ENCODE measurements at regions not wholly inside any gene's neighbourhood (a gene's known extent, or its start where the extent isn't known, plus 50 kb on each side); places are given as distances from the start of the nearest gene placed in this dataset.

GRCh38 chr4:187770345-187770744 lies 225.2 kb upstream of the ZFP42 start:
- DNase-seq (ENCODE audit: low spot score in 2 of 2): no peak
- H3K36me3 Mint-ChIP-seq: no peaks in the 10 kb centered on the region
- H3K27me3 Mint-ChIP-seq: no peaks in the 10 kb centered on the region
- H3K9me3 Mint-ChIP-seq: peaks cover 1% of the 10 kb centered on the region
- no peak overlapping the region for H3K4me3 Mint-ChIP-seq
- no peaks in the 10 kb centered on the region for H3K4me1 Mint-ChIP-seq
- H3K27ac Mint-ChIP-seq: no peak overlapping the region
- ATAC-seq (ENCODE audit: low read depth): no peak

DNA sequence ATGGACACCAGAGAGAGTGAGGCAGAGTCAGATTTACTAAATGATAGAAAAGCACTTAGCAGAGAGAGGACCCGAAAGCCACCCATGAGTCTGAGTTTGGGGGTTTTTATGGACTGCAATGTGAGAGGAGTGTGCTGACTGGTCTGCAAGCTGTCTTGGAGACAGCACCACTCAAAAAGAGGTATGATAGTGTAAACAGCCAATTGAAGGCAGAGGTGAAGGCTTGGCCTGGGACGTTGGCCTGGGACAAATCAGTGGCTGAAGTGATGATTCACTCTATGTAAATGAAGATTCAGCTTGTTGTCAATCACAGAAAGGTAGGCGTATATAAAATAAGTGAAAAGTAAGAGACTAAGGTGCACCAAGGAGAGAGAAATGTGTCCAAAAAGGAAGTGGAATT lies 217.6 kb upstream of the ZFP42 start:
- Mint-ChIP-seq H3K4me1 (no peaks in the 10 kb centered on the region), H3K9me3 (peaks cover 4% of the 10 kb centered on the region), H3K27me3 (no peaks in the 10 kb centered on the region), H3K36me3 (no peaks in the 10 kb centered on the region), H3K4me3 (no peak overlapping the region), H3K27ac (no peak overlapping the region)
- ATAC-seq (ENCODE audit: low read depth): no peak
- no peak for DNase-seq (ENCODE audit: low spot score in 2 of 2)

GRCh38 chr4:187780070-187780469 lies 215.5 kb upstream of the ZFP42 start:
- Mint-ChIP-seq H3K27me3 (no peaks in the 10 kb centered on the region), H3K27ac (no peak overlapping the region), H3K4me3 (no peak overlapping the region), H3K36me3 (no peaks in the 10 kb centered on the region), H3K4me1 (no peaks in the 10 kb centered on the region), H3K9me3 (peaks cover 4% of the 10 kb centered on the region)
- DNase-seq (ENCODE audit: low spot score in 2 of 2): no peak
- no peak for ATAC-seq (ENCODE audit: low read depth)

- no peak overlapping the region for H3K27ac Mint-ChIP-seq
- no peaks in the 10 kb centered on the region for H3K27me3 Mint-ChIP-seq
- peaks cover 6% of the 10 kb centered on the region for H3K9me3 Mint-ChIP-seq
- H3K4me3 Mint-ChIP-seq: no peak overlapping the region
- no peaks in the 10 kb centered on the region for H3K4me1 Mint-ChIP-seq
- H3K36me3 Mint-ChIP-seq: no peaks in the 10 kb centered on the region
- ATAC-seq (ENCODE audit: low read depth) (no peak), DNase-seq (ENCODE audit: low spot score in 2 of 2) (no peak)
These were observed 213.2 kb upstream of the ZFP42 start for GRCh38 chr4:187782286-187782824.

DNA sequence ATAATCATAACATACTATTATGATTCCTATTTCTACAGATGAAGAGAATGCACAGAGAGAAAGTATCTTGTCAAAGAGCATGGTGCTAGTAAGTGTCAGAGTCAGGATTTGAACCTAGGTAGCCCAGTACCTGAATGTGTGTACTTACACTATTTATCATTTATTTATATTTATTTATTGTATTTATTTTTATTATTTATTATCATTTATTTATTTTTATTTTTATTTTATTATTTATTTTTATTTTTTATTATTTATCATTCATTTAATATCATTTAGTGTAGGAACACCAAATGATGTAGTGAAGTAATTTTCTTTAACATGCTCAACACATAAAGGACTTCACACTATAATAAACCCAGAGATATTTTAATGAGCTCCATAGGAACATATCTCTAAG lies 209.4 kb upstream of the ZFP42 start:
- H3K27me3 Mint-ChIP-seq: no peaks in the 10 kb centered on the region
- no peak for DNase-seq (ENCODE audit: low spot score in 2 of 2)
- H3K4me1 Mint-ChIP-seq: no peaks in the 10 kb centered on the region
- no peaks in the 10 kb centered on the region for H3K36me3 Mint-ChIP-seq
- peaks cover 2% of the 10 kb centered on the region for H3K9me3 Mint-ChIP-seq
- ATAC-seq (ENCODE audit: low read depth): no peak
- H3K4me3 Mint-ChIP-seq: no peak overlapping the region
- H3K27ac Mint-ChIP-seq: no peak overlapping the region

GRCh38 chr4:187789078-187789477 lies 206.5 kb upstream of the ZFP42 start:
- H3K36me3 Mint-ChIP-seq: no peaks in the 10 kb centered on the region
- H3K4me3 Mint-ChIP-seq: no peak overlapping the region
- H3K27ac Mint-ChIP-seq: no peak overlapping the region
- no peaks in the 10 kb centered on the region for H3K27me3 Mint-ChIP-seq
- DNase-seq (ENCODE audit: low spot score in 2 of 2) (no peak), ATAC-seq (ENCODE audit: low read depth) (no peak)
- no peaks in the 10 kb centered on the region for H3K4me1 Mint-ChIP-seq
- peaks cover 2% of the 10 kb centered on the region for H3K9me3 Mint-ChIP-seq

DNA sequence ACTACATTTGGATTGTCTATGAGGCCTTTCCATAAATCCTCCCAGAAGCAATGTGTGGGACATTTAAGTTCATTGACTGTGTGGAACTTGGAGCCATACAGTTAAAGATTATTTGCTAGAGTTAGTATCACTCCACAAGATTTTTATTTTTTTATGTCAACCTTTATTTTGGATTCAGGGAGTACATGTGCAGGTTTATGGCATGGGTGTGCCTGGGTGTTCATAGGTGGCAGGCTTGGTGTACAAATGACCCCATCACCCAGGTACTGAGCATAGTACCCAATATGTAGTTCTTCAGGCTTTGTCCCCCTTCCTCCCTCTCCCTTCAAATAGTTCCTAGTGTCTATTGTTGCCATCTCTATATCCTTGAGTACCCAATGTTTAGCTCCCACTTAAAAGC lies 199.8 kb upstream of the ZFP42 start:
- no peak overlapping the region for H3K27ac Mint-ChIP-seq
- H3K36me3 Mint-ChIP-seq: no peaks in the 10 kb centered on the region
- peaks cover 7% of the 10 kb centered on the region for H3K9me3 Mint-ChIP-seq
- ATAC-seq (ENCODE audit: low read depth) (no peak), DNase-seq (ENCODE audit: low spot score in 2 of 2) (no peak)
- no peak overlapping the region for H3K4me3 Mint-ChIP-seq
- no peaks in the 10 kb centered on the region for H3K27me3 Mint-ChIP-seq
- no peaks in the 10 kb centered on the region for H3K4me1 Mint-ChIP-seq

DNA sequence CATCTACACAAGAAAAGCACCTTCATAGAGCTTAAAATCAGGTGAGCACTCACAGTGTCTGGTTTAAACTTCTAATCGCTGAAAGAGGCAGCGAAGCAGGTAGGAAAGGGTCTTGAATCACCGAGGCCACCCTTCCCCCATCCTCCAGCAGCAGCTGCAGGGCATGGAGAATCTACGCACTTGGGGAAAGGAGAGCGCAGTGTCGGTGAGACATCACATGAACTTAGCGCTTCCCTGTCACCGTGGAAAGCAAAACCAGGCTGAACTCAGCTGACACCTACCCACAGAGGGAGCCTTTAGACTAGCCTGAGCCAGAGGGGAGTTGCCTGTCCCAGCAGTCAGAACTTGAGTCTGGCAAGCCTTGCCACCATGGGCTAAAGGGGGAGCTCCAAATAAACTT lies 197.2 kb upstream of the ZFP42 start:
- Mint-ChIP-seq H3K4me3 (no peak overlapping the region), H3K27me3 (no peaks in the 10 kb centered on the region), H3K9me3 (peaks cover 9% of the 10 kb centered on the region), H3K36me3 (no peaks in the 10 kb centered on the region), H3K4me1 (no peaks in the 10 kb centered on the region), H3K27ac (no peak overlapping the region)
- no peak for ATAC-seq (ENCODE audit: low read depth)
- no peak for DNase-seq (ENCODE audit: low spot score in 2 of 2)

- H3K27ac Mint-ChIP-seq: no peak overlapping the region
- no peak for DNase-seq (ENCODE audit: low spot score in 2 of 2)
- H3K4me1 Mint-ChIP-seq: no peaks in the 10 kb centered on the region
- ATAC-seq (ENCODE audit: low read depth): no peak
- H3K4me3 Mint-ChIP-seq: no peak overlapping the region
- H3K27me3 Mint-ChIP-seq: no peaks in the 10 kb centered on the region
- no peaks in the 10 kb centered on the region for H3K36me3 Mint-ChIP-seq
- peaks cover 9% of the 10 kb centered on the region for H3K9me3 Mint-ChIP-seq
These were observed 195.8 kb upstream of the ZFP42 start for GRCh38 chr4:187799735-187800134.

- Mint-ChIP-seq H3K4me1 (no peaks in the 10 kb centered on the region), H3K27ac (no peak overlapping the region), H3K36me3 (no peaks in the 10 kb centered on the region), H3K9me3 (peaks cover 8% of the 10 kb centered on the region), H3K4me3 (no peak overlapping the region), H3K27me3 (no peaks in the 10 kb centered on the region)
- no peak for DNase-seq (ENCODE audit: low spot score in 2 of 2)
- no peak for ATAC-seq (ENCODE audit: low read depth)
These were observed 184.0 kb upstream of the ZFP42 start for GRCh38 chr4:187811591-187811990.

GRCh38 chr4:187814737-187815465 lies 180.7 kb upstream of the ZFP42 start:
- Mint-ChIP-seq H3K27ac (no peak overlapping the region), H3K36me3 (no peaks in the 10 kb centered on the region), H3K27me3 (no peaks in the 10 kb centered on the region), H3K4me1 (no peaks in the 10 kb centered on the region), H3K4me3 (peak overlapping the region; percentile 19), H3K9me3 (peaks cover 6% of the 10 kb centered on the region)
- ATAC-seq (ENCODE audit: low read depth) (no peak), DNase-seq (ENCODE audit: low spot score in 2 of 2) (no peak)

DNA sequence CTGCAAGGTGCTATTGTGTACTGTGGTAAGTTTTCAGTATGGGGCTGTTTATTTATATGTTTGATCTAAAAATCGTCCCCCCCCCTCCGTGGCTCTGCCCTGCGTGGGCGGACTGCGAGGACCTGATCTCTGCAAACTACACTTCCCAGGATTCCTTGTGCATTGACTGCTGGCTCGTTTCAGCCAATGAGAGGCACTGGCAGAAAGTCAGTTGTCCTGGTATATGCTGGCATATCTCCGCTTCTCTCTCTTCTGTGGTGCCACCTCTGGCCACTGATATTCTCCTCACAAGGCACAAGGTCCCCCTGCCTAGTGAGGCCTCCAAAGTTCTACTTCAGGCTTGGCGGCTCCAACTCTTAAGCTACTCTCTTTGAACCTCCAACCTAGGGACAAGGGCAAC lies 168.8 kb upstream of the ZFP42 start:
- Mint-ChIP-seq H3K4me1 (no peaks in the 10 kb centered on the region), H3K9me3 (peaks cover 14% of the 10 kb centered on the region), H3K27ac (no peak overlapping the region), H3K36me3 (no peaks in the 10 kb centered on the region), H3K27me3 (no peaks in the 10 kb centered on the region), H3K4me3 (no peak overlapping the region)
- ATAC-seq (ENCODE audit: low read depth): no peak
- DNase-seq (ENCODE audit: low spot score in 2 of 2): no peak

GRCh38 chr4:187827631-187828030 lies 167.9 kb upstream of the ZFP42 start:
- H3K4me1 Mint-ChIP-seq: no peaks in the 10 kb centered on the region
- H3K9me3 Mint-ChIP-seq: peaks cover 17% of the 10 kb centered on the region
- no peak overlapping the region for H3K27ac Mint-ChIP-seq
- no peaks in the 10 kb centered on the region for H3K36me3 Mint-ChIP-seq
- H3K4me3 Mint-ChIP-seq: no peak overlapping the region
- no peak for ATAC-seq (ENCODE audit: low read depth)
- H3K27me3 Mint-ChIP-seq: no peaks in the 10 kb centered on the region
- no peak for DNase-seq (ENCODE audit: low spot score in 2 of 2)

DNA sequence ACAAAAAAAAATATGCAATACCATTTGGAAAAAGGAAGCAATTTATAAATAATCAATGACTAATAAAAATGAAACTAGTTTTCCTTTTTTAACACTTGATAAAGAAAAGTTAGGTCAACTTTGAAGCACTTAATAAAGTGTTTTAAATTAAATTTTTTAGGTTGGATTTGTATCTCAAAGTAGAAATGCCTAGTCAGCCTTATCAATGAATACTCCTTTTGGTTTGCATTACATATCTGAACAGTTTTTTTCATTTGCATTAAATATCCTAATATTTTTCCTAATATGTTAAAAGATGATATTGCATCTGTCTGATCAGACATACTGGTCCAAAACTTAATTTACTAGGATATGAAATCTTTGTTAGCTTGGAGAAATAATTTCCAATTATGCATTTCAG lies 155.8 kb upstream of the ZFP42 start:
- DNase-seq (ENCODE audit: low spot score in 2 of 2): no peak
- Mint-ChIP-seq H3K27me3 (no peaks in the 10 kb centered on the region), H3K27ac (no peak overlapping the region), H3K4me3 (no peak overlapping the region), H3K9me3 (no peaks in the 10 kb centered on the region), H3K36me3 (no peaks in the 10 kb centered on the region), H3K4me1 (no peaks in the 10 kb centered on the region)
- no peak for ATAC-seq (ENCODE audit: low read depth)

DNA sequence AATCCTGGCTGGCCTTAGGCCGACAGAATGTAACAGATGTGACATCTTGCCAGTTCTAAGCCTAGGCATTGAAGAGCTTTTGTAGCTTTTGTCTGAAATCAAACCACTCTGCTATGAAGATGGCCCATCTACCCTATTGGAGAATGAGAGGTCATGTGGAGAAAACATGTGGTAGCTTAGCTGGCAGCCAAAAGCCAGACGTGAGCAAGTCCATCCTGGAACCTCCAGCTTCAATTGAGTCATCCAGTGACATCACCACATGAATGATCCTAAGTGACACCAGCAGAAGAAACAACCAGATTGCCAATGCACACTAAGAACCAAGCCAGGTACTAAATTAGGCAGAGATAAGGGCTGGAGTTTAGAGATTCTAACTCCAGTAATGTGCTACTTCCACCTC lies 154.8 kb upstream of the ZFP42 start:
- Mint-ChIP-seq H3K27me3 (no peaks in the 10 kb centered on the region), H3K9me3 (no peaks in the 10 kb centered on the region), H3K36me3 (no peaks in the 10 kb centered on the region), H3K4me1 (no peaks in the 10 kb centered on the region), H3K4me3 (no peak overlapping the region), H3K27ac (no peak overlapping the region)
- DNase-seq (ENCODE audit: low spot score in 2 of 2) (no peak), ATAC-seq (ENCODE audit: low read depth) (no peak)

Measured in memory B cell (primary cell).